Panc1 (cell line): ENCODE measurements at regions not wholly inside any gene's neighbourhood (a gene's known extent, or its start where the extent isn't known, plus 50 kb on each side); places are given as distances from the start of the nearest gene placed in this dataset.

ENCODE experiments used
- ATAC-seq: fragments of 200-7000 bp; cut with Tn5 transposase; 2 replicates; pipeline ENCODE4 v1.9.1; 2020; ENCODE audit warnings: mild to moderate bottlenecking, moderate library complexity
- BruUV-seq: library from RNA; stranded (reverse); fragments of 400-500 nt; replicated peaks from 2 replicates; lab custom pipeline; 2021; lab: Mats Ljungman, UMichigan
- CTCF ChIA-PET: fragments of 300-600 bp; sonication (Branson Sonifier 250); formaldehyde crosslinking; loops from one replicate; lab custom pipeline; 2022; ENCODE audit warnings: antibody characterized with exemption; lab: Charles Lee
- POLR2A ChIA-PET: fragments of 300-600 bp; sonication (Branson Sonifier 250); formaldehyde crosslinking; loops from one replicate; lab custom pipeline; 2022; ENCODE audit warnings: antibody characterized with exemption; lab: Charles Lee
- DNase-seq: peaks from one replicate; pipeline ENCODE4 v3.0.0-alpha.2; 2010; ENCODE audit warnings: low read depth, low spot score
- H3K27ac ChIP-seq: 2 replicates; pipeline ENCODE4 v1.5.1; 2011; ENCODE audit warnings: mild to moderate bottlenecking, low read length, inconsistent platforms
- H3K27me3 ChIP-seq: fragments of 200-500 bp; sonication (Bioruptor generic); 2 replicates; pipeline ENCODE4 v1.6.0; 2014; ENCODE audit warnings: low read length, inconsistent platforms; ENCODE audit not compliant: control insufficient read depth, insufficient read depth
- H3K36me3 ChIP-seq: fragments of 200-500 bp; sonication (Bioruptor generic); 2 replicates; pipeline ENCODE4 v1.5.1; 2014; ENCODE audit warnings: inconsistent platforms, mild to moderate bottlenecking, low read length, moderate library complexity; ENCODE audit not compliant: control insufficient read depth, insufficient read depth
- H3K4me1 ChIP-seq: 2 replicates; pipeline ENCODE4 v1.5.1; 2011; ENCODE audit warnings: inconsistent platforms, mild to moderate bottlenecking, low read length, moderate library complexity; ENCODE audit not compliant: control insufficient read depth, insufficient read depth
- H3K4me3 ChIP-seq, 2 experiments: 2 replicates each; pipeline ENCODE4 v1.5.1; 2011 to 2012; ENCODE audit warnings: low read depth in 2 of 2, low read length in 2 of 2, mild to moderate bottlenecking in 2 of 2, inconsistent platforms in 1 of 2, moderate library complexity in 1 of 2
- H3K9me3 ChIP-seq: fragments of 200-500 bp; sonication (Bioruptor generic); 2 replicates; pipeline ENCODE4 v1.5.1; 2014; ENCODE audit warnings: low read depth, mild to moderate bottlenecking, inconsistent platforms, low read length, moderate library complexity; ENCODE audit not compliant: control insufficient read depth, insufficient read depth
- CTCF ChIP-seq: fragments of 450-650 bp; IDR thresholded peaks from 2 replicates; pipeline ENCODE4 v1.5.1; 2017; ENCODE audit warnings: mild to moderate bottlenecking
- POLR2AphosphoS5 ChIP-seq: IDR thresholded peaks from 2 replicates; pipeline ENCODE4 v1.6.1; 2012; ENCODE audit warnings: mild to moderate bottlenecking, low read depth, low read length, moderate library complexity
- REST ChIP-seq, 2 experiments: IDR thresholded peaks; 2 replicates each; pipeline ENCODE4 v1.6.1; 2011 to 2012; ENCODE audit warnings: low read depth in 2 of 2, control low read depth in 1 of 2, low read length in 1 of 2, mild to moderate bottlenecking in 1 of 2, moderate library complexity in 1 of 2; ENCODE audit not compliant: insufficient read depth in 1 of 2
- SIN3A ChIP-seq: IDR thresholded peaks from 2 replicates; pipeline ENCODE4 v1.6.1; 2012; ENCODE audit warnings: low read depth, mild to moderate bottlenecking, low read length, moderate library complexity, borderline replicate concordance; ENCODE audit not compliant: insufficient read depth
- TCF7L2 ChIP-seq: IDR thresholded peaks from 2 replicates; pipeline ENCODE4 v1.6.1; 2011; ENCODE audit warnings: mild to moderate bottlenecking, low read depth, low read length, inconsistent platforms
- in situ Hi-C: cut with HindIII; loops from 2 replicates; pipeline ENCODE4 v1.10.0; 2016; ENCODE audit warnings: low sequenced_read_pairs, low pct_unique_long_range_greater_than_20kb
- intact Hi-C: fragments of 100-400 bp; cut with micrococcal nuclease; formaldehyde crosslinking; loops from one replicate; pipeline ENCODE4 v1.10.0; 2022; ENCODE audit not compliant: unreplicated experiment

- in situ Hi-C loops = no loop called here
- CTCF ChIA-PET = no interaction called here
- ATAC-seq = no peak
Measured at GRCh38 chr9:12906646-12907045, 131.8 kb downstream of the LURAP1L start.

GRCh38 chr9:12908895-12909294, 134.1 kb downstream of the LURAP1L start:
- TF ChIP-seq SIN3A = no peak
- TF ChIP-seq TCF7L2 = no peak
- TF ChIP-seq CTCF = no peak
- no peak for TF ChIP-seq POLR2AphosphoS5
- TF ChIP-seq REST (IDR thresholded peaks at IDR 0.05; ENCODE audit: insufficient read depth in 1 of 2, low read depth in 2 of 2, low read length in 1 of 2) = no peak
- ChIA-PET CTCF (no interaction called here), POLR2A (no interaction called here)
- Histone ChIP-seq H3K4me1 (no peaks in the 10 kb centered on the region), H3K9me3 (no peaks in the 10 kb centered on the region), H3K27ac (no peak overlapping the region), H3K27me3 (no peaks in the 10 kb centered on the region), H3K4me3 (no peak overlapping the region), H3K36me3 (no peaks in the 10 kb centered on the region)
- DNase-seq (no peak), ATAC-seq (no peak)
- intact Hi-C loops (no loop called here), in situ Hi-C loops (no loop called here)
- BruUV-seq = no TSS peak

More at GRCh38 chr9:12906646-12907045, 131.8 kb downstream of the LURAP1L start:
- Histone ChIP-seq H3K9me3 (no peaks in the 10 kb centered on the region), H3K27me3 (no peaks in the 10 kb centered on the region), H3K4me3 (no peak overlapping the region), H3K4me1 (no peaks in the 10 kb centered on the region), H3K36me3 (no peaks in the 10 kb centered on the region), H3K27ac (no peak overlapping the region)
- TF ChIP-seq SIN3A = no peak
- TF ChIP-seq CTCF = no peak
- no peak for TF ChIP-seq TCF7L2
- no peak for TF ChIP-seq REST (IDR thresholded peaks at IDR 0.05; ENCODE audit: insufficient read depth in 1 of 2, low read depth in 2 of 2, low read length in 1 of 2)
- TF ChIP-seq POLR2AphosphoS5 = no peak
- intact Hi-C loops = no loop called here
- BruUV-seq = no TSS peak
- no peak for DNase-seq
- POLR2A ChIA-PET = no interaction called here
